RWPE2 (cell line): ENCODE measurements at regions not wholly inside any gene's neighbourhood (a gene's known extent, or its start where the extent isn't known, plus 50 kb on each side); places are given as distances from the start of the nearest gene placed in this dataset.

Experiments
- ATAC-seq: fragments of 200-7000 bp; cut with Tn5 transposase; 3 replicates; pipeline ENCODE4 v1.9.1; 2021; ENCODE audit warnings: low read depth
- DNase-seq: peaks from one replicate; pipeline ENCODE4 v3.0.0-alpha.2; 2020; ENCODE audit warnings: low spot score
- H3K27ac ChIP-seq: fragments of 450-650 bp; 2 replicates; pipeline ENCODE4 v1.5.1; 2017; ENCODE audit warnings: mild to moderate bottlenecking; ENCODE audit not compliant: poor library complexity, severe bottlenecking
- H3K27me3 ChIP-seq: fragments of 250-450 bp; sonication (Bioruptor Pico); 2 replicates; pipeline ENCODE4 v1.5.1; 2021; ENCODE audit warnings: mild to moderate bottlenecking, moderate library complexity; ENCODE audit not compliant: insufficient read depth, poor library complexity, severe bottlenecking
- H3K36me3 ChIP-seq: fragments of 250-450 bp; sonication (Bioruptor Pico); 2 replicates; pipeline ENCODE4 v1.5.1; 2020; ENCODE audit warnings: low read depth, mild to moderate bottlenecking, moderate library complexity
- H3K4me1 ChIP-seq: fragments of 250-450 bp; sonication (Bioruptor Pico); 2 replicates; pipeline ENCODE4 v1.5.1; 2021; ENCODE audit warnings: mild to moderate bottlenecking, moderate library complexity; ENCODE audit not compliant: insufficient read depth, poor library complexity, severe bottlenecking
- H3K4me3 ChIP-seq: fragments of 250-450 bp; sonication (Bioruptor Pico); 2 replicates; pipeline ENCODE4 v1.5.1; 2021; ENCODE audit warnings: mild to moderate bottlenecking, moderate library complexity; ENCODE audit not compliant: severe bottlenecking
- H3K9me3 ChIP-seq: fragments of 250-450 bp; sonication (Bioruptor Pico); 2 replicates; pipeline ENCODE4 v1.5.1; 2021; ENCODE audit warnings: mild to moderate bottlenecking, moderate library complexity; ENCODE audit not compliant: severe bottlenecking
- TF ChIP-seq, protein P1 (sequence below): fragments of 450-650 bp; IDR thresholded peaks from one replicate; pipeline ENCODE4 v1.5.1; 2017; ENCODE audit warnings: mild to moderate bottlenecking, moderate library complexity; ENCODE audit not compliant: poor library complexity, severe bottlenecking

DNA sequence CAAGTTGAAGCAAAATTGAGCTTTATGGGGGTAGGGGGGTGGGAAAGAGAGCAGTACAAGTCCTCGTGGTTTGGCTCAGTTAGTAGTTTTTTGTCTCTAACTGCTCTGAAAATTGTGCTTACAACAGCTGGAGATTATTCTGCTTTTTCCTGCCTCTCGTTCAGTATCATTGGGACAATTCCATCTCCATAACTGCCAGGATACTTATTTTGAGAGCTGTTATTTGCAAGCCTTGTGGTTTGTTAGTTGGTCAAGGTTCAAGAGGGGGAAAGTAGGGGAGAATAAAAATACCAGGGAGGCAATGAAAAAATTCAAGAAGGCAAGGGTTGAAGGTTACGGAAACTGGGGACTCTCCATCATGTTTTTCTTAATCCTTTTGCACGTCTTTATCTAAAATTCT lies 811.8 kb upstream of the ADGRL2 start:
- Histone ChIP-seq H3K27ac (no peak overlapping the region), H3K36me3 (no peaks in the 10 kb centered on the region), H3K4me3 (no peak overlapping the region), H3K4me1 (no peaks in the 10 kb centered on the region), H3K9me3 (no peaks in the 10 kb centered on the region), H3K27me3 (no peaks in the 10 kb centered on the region)
- TF ChIP-seq, protein P1, sequence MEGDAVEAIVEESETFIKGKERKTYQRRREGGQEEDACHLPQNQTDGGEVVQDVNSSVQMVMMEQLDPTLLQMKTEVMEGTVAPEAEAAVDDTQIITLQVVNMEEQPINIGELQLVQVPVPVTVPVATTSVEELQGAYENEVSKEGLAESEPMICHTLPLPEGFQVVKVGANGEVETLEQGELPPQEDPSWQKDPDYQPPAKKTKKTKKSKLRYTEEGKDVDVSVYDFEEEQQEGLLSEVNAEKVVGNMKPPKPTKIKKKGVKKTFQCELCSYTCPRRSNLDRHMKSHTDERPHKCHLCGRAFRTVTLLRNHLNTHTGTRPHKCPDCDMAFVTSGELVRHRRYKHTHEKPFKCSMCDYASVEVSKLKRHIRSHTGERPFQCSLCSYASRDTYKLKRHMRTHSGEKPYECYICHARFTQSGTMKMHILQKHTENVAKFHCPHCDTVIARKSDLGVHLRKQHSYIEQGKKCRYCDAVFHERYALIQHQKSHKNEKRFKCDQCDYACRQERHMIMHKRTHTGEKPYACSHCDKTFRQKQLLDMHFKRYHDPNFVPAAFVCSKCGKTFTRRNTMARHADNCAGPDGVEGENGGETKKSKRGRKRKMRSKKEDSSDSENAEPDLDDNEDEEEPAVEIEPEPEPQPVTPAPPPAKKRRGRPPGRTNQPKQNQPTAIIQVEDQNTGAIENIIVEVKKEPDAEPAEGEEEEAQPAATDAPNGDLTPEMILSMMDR = no peak
- DNase-seq = no peak
- ATAC-seq = no peak

DNA sequence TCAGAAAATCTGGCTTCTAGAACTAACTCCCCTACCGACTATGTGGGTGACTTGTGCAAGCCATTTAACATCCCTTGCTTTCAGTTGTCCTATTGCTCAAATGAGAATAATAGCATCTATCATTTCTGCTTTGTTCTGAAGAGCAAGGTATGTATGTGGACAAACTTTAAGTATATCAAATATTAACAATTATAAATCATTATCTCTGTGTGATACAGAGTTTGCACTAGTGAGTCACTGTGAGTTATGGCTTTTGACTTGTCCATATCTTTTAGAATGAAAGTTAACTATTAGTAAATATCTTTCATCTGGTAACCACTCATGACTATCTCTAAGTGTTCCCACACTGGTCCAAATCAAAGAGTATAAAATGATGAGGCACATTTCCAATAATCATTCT lies 812.9 kb upstream of the ADGRL2 start:
- Histone ChIP-seq H3K4me3 (no peak overlapping the region), H3K36me3 (no peaks in the 10 kb centered on the region), H3K9me3 (no peaks in the 10 kb centered on the region), H3K4me1 (no peaks in the 10 kb centered on the region), H3K27ac (no peak overlapping the region), H3K27me3 (no peaks in the 10 kb centered on the region)
- ATAC-seq (no peak), DNase-seq (no peak)
- TF ChIP-seq, protein P1 = no peak

DNA sequence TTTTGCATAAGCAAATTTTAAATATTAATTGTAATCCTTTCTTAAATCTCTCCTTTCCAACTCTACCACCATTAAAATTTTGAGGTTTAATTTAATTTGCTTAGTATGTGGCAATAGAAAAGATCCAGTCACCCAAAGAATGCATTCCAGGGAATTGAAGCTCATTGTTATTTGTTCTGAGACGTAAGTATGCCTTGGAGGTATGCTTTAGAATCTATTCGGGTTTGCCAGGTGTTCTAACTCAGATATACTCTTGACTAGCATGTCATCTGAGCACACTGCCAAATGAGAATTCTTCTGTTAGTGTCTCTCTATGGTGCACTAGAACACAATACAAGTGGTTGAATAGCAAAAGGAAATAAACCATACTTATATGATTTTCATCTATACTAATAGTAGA lies 813.6 kb upstream of the ADGRL2 start:
- peak; percentile 54; the same call in 2 of the 3 replicates for ATAC-seq
- H3K27ac ChIP-seq = no peak overlapping the region
- TF ChIP-seq, protein P1 = no peak

DNA sequence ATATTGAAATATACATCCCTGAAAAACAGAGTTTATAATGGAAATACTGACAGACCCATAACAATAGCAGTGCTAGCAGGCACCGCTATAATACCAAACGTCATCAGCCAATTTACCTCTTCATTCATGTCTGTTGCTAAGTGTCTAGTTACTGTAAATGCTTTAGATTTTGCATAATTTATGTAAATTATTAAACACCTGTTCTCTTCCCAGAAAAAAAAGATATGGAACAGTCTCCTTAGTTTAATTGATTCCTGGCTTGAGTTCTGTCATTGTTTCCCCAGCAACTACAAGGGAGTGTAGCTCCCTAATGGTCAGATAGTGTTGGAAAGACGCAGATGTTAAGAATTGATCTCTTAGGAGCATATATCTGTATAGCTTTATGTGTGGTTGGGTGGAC lies 817.9 kb upstream of the ADGRL2 start:
- no peak overlapping the region for H3K4me3 ChIP-seq
- TF ChIP-seq, protein P1 = no peak
- no peak overlapping the region for H3K27ac ChIP-seq
- no peak for ATAC-seq
- no peaks in the 10 kb centered on the region for H3K9me3 ChIP-seq
- no peaks in the 10 kb centered on the region for H3K36me3 ChIP-seq
- no peaks in the 10 kb centered on the region for H3K4me1 ChIP-seq
- no peak for DNase-seq
- H3K27me3 ChIP-seq = no peaks in the 10 kb centered on the region

More for the DNA sequence above, 813.6 kb upstream of the ADGRL2 start:
- H3K4me3 ChIP-seq = no peak overlapping the region
- H3K4me1 ChIP-seq = no peaks in the 10 kb centered on the region
- H3K27me3 ChIP-seq = no peaks in the 10 kb centered on the region
- no peak for DNase-seq
- H3K9me3 ChIP-seq = no peaks in the 10 kb centered on the region
- no peaks in the 10 kb centered on the region for H3K36me3 ChIP-seq

DNA sequence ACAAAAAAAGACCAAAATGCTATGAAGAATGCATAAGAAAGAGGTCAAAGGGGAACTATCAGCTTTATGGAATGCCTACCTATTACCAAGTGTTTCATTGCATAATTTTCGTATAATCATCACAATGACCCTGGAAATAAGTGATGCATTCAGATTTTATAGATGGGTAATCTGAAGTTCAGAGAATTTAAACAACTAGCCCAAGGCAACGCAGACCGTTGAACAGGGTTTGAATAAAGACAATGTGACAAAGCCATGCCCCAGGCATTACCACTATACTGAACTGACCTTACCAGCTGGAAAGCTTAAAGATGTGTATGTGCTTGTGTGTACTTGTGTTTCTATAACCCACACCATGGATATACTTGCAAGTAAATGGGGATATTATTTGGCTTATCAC lies 827.6 kb upstream of the ADGRL2 start:
- Histone ChIP-seq H3K27me3 (no peaks in the 10 kb centered on the region), H3K4me1 (no peaks in the 10 kb centered on the region), H3K27ac (no peak overlapping the region), H3K9me3 (no peaks in the 10 kb centered on the region), H3K4me3 (no peak overlapping the region), H3K36me3 (no peaks in the 10 kb centered on the region)
- TF ChIP-seq, protein P1 = no peak
- DNase-seq (no peak), ATAC-seq (no peak)
